Urinary bladder (tissue), 3 donors: ENCODE measurements at regions not wholly inside any gene's neighbourhood (a gene's known extent, or its start where the extent isn't known, plus 50 kb on each side); places are given as distances from the start of the nearest gene placed in this dataset.

Source experiments
- DNase-seq: peaks from one replicate; pipeline ENCODE4 v3.0.0-alpha.2; 2015; ENCODE audit errors: extremely low spot score
- H3K27ac ChIP-seq: one replicate; pipeline ENCODE4 v1.5.1; 2013; ENCODE audit warnings: low read depth, mild to moderate bottlenecking, moderate library complexity
- H3K36me3 ChIP-seq: one replicate; pipeline ENCODE4 v1.6.1; 2013; ENCODE audit warnings: mild to moderate bottlenecking, moderate library complexity; ENCODE audit not compliant: insufficient read depth
- H3K4me1 ChIP-seq: one replicate; pipeline ENCODE4 v1.6.1; 2013; ENCODE audit warnings: mild to moderate bottlenecking, moderate library complexity; ENCODE audit not compliant: insufficient read depth
- H3K4me3 ChIP-seq: one replicate; pipeline ENCODE4 v1.5.1; 2013; ENCODE audit warnings: low read depth, low read length
- WGBS: extraction: QIAGEN DNeasy Blood & Tissue Kit; methylation state at CpG from one replicate; pipeline ENCODE4 v1.1.7; 2013; 5-methylcytosine and 5-hydroxymethylcytosine counted together
- donor health status: healthy with polysubstance abuse.
- donor health status: healthy.

DNA sequence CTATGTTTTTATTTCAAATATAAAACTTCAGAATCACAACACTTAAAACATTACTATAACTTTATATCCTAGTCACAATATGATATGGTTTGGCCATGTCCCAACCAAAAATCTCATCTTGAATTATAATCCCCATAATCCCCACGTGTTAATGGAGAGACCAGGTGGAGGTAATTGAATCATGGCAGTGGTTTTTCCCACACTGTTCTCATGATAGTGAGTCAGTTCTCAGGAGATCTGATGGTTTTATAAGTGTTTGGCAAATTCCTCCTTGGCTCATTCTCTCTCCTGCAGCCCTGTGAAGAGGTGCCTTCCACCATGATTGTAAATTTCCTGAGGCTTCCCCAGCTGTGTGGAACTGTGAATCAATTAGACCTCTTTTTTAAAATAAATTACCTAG is 307.6 kb downstream of the SPRY2 start:
- 69% methylated on average over 1 of the region's 1 CpG for WGBS
- Histone ChIP-seq H3K27ac (no peak overlapping the region), H3K36me3 (no peaks in the 10 kb centered on the region), H3K4me3 (no peak overlapping the region), H3K4me1 (no peaks in the 10 kb centered on the region)
- no peak for DNase-seq

DNA sequence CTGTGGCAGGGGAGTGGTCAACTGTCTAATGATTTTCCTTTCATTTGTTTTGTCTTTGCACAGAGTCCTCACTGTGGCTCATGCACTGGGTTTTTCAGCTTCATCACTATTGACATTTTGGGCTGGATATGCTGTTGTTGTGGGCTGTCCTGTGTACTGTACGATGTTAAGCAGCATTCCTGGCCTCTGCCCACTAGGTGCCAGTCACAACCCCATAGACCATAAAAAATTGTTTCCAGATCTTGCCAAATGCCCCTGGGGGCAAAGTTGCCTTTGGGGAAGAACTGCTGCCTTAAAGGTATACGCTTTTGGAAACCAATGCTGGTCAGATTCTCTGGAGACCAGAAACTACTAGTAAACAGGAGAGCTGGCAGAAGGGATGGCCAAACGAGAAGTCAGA is 310.4 kb downstream of the SPRY2 start:
- Histone ChIP-seq H3K27ac (no peak overlapping the region), H3K36me3 (no peaks in the 10 kb centered on the region), H3K4me3 (no peak overlapping the region), H3K4me1 (no peaks in the 10 kb centered on the region)
- 43% methylated on average over 3 of the region's 3 CpGs for WGBS
- DNase-seq = no peak

DNA sequence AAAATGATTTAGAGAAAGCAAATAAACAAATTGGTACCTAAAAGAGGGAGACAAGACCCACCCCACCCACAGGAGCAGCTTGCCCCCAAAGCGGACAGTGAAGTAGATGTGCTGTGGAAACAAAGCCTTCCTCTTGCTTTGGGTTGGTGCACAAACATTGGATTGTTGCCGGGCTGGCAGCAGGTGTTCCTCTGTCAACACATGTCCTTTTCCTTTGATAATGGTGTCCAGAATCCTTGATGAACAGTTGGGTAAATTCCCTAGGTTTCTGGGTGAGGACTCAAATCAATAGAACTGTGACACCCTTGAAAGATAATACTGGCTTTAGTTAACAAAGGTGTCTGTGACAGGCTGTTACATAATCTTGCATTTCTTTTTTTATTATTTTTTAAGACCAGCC is 311.8 kb downstream of the SPRY2 start:
- no peaks in the 10 kb centered on the region for H3K4me1 ChIP-seq
- no peak for DNase-seq
- no peaks in the 10 kb centered on the region for H3K36me3 ChIP-seq
- 93% methylated on average over 2 of the region's 2 CpGs for WGBS
- H3K4me3 ChIP-seq = no peak overlapping the region
- no peak overlapping the region for H3K27ac ChIP-seq

DNA sequence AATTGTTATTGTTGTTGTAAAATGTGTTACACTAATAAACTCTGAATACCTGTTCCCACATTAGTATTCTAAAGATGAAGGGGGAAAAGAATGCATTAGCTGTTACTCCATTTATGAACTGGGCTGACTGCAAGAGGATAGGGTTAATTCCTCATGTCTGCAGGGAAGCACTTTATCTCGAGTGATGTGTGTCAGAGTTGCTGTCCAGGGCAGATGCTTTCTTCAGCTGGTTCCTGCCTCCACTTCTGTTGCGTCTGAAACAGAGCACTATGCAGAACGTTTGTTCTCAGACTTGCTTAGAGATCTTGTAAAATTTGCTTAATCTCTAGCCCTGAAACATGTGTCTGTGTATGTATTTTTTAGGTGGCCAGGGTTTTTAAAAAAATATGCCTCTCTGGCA is 318.8 kb downstream of the SPRY2 start:
- Histone ChIP-seq H3K4me3 (no peak overlapping the region), H3K27ac (no peak overlapping the region), H3K4me1 (no peaks in the 10 kb centered on the region), H3K36me3 (no peaks in the 10 kb centered on the region)
- DNase-seq = no peak
- WGBS = 37% methylated on average over 3 of the region's 3 CpGs

DNA sequence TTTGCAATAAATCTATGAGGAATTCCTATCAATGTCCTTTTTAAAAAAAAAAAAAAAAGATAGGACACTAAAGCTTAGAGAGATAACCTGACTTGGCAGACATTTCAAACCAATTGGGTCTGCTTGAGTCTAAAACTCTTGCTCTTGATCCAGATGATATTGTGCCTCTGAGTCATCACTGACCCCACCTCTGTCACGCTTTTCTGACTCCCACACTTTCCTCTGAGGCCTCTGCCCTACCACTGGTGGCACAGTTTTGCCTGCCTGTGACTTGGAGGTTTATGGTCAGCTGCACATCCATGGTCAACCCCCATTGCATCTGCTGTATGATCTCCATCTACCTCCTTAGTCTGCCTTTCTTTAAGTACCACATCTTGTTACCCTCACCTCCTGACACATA is 328.7 kb downstream of the SPRY2 start:
- Histone ChIP-seq H3K36me3 (no peaks in the 10 kb centered on the region), H3K27ac (no peak overlapping the region), H3K4me1 (no peaks in the 10 kb centered on the region), H3K4me3 (no peak overlapping the region)
- DNase-seq = no peak
- 39% methylated on average over 1 of the region's 1 CpG for WGBS

DNA sequence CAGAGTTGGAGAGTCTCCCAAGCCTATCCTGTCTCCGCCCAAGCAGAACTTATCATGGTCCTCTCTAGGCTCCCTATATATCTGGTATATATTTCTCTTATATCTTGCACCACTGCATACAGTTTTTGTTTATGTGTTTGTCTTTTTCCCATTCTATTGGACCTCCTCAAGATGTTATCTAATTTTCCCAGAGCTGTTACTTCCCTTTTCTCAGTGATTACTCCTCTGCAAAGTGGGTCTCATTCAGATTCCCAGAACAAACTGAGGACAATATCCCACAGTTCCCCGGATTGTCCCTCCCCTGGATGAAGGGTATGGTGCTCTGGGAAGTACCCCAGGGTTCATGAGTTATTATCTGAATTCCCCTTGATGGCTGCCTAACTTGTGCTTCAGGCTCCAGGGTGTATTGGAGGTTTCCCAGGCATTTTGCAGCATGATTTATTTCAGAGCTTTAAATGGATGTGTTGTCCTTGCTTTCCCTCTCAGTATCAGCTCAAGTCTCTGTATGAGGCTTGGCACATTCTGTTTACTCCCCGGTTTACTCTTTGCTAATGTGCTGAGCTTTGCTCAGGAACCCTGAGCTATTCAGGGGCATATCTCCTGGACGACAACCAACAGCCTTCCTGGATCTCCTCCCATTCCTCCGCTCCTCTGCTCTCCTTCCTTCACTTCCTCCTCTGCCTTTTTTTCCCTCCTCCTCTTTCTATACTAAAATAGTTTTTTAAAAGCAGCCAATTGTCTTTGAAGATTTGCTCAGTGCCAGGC is 329.3 kb downstream of the SPRY2 start:
- no peaks in the 10 kb centered on the region for H3K4me1 ChIP-seq
- no peak overlapping the region for H3K27ac ChIP-seq
- no peaks in the 10 kb centered on the region for H3K36me3 ChIP-seq
- 31% methylated on average over 5 of the region's 5 CpGs for WGBS
- no peak for DNase-seq
- no peak overlapping the region for H3K4me3 ChIP-seq

DNA sequence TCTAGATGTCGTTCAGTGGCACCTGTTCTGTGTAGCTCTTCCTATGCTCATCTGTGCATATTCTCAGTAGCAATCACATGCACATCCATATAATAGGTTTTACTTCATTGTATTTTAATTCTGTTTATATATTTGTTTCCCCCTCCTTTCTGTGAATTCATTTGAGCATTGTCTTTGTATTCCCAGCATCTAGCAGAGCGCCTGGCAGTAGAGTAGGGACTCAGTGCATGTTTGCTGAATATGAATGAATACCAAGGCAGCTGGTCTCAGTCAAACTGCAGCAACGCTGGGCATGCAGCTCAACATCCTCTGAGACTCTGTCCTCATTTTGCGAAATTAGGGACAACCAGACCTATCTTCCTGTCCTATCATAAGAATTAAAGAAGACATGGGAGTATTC is 330.1 kb downstream of the SPRY2 start:
- Histone ChIP-seq H3K4me1 (no peaks in the 10 kb centered on the region), H3K4me3 (no peak overlapping the region), H3K27ac (no peak overlapping the region), H3K36me3 (no peaks in the 10 kb centered on the region)
- no peak for DNase-seq
- 88% methylated on average over 4 of the region's 4 CpGs for WGBS

DNA sequence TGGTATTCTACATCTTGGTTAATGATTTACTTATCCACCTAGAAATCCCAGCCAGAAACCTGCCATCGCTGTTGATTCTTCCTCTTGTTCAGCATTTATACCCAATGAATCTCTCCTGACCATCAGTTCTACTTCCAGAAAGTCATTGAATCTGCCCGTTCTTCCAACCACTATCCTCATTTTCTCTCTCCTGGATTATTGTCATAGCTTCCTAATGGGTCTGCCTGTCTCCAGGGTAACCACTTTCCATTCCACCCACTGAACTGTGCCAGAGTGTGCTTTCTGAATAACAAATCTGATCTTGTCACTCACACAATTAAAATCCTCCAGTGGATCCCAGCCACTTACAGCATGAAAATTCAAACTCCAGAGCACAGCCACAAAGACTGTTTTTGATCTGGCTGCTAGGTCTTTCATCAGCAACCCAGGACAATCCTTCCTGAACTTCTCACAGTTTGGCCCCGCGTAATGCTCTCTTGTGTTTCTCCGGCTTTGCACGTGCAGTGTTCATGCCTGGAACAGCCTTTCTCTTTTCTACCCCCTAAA is 330.6 kb downstream of the SPRY2 start:
- no peaks in the 10 kb centered on the region for H3K36me3 ChIP-seq
- no peak for DNase-seq
- 90% methylated on average over 6 of the region's 6 CpGs for WGBS
- no peaks in the 10 kb centered on the region for H3K4me1 ChIP-seq
- no peak overlapping the region for H3K4me3 ChIP-seq
- H3K27ac ChIP-seq = no peak overlapping the region

DNA sequence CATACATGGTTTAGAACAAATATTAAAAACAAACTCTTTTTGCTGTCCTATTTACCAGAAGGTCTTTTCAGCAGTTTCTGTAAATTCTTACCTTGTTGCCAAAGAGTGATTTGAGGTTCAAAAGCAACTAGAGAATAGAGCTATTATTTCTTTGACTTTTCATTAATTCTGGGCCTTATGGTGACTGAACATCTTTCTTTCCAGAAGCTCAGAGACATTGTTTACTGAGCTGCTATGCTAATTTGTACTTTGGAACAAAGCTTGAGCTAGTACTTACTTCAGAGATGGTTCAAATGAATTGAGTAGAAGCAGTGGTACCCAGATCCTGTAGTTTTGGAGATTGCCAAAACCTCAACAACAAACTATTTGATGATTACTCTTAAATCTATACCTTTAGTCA is 331.2 kb downstream of the SPRY2 start:
- Histone ChIP-seq H3K36me3 (no peaks in the 10 kb centered on the region), H3K4me3 (no peak overlapping the region), H3K27ac (no peak overlapping the region), H3K4me1 (no peaks in the 10 kb centered on the region)
- no peak for DNase-seq

DNA sequence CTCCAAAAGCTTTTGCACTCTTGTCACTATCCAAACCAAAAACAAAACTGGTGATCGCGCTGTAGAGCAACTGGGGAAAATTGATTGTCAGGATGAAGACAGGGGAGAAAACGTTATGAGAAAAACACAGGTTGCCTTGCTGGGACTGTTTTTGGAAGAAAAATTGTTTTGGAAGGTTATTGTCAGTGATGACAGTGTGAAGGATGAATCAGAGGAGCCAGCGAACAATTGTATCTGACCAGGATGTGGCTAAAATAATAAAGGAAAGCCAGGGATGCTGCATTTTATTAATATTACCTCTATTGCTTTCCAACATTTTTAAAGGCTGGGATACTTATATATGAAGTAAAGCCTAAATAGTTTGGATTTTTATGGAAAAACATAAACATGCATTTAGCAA is 334.0 kb downstream of the SPRY2 start:
- H3K4me3 ChIP-seq = no peak overlapping the region
- 92% methylated on average over 4 of the region's 4 CpGs for WGBS

DNA sequence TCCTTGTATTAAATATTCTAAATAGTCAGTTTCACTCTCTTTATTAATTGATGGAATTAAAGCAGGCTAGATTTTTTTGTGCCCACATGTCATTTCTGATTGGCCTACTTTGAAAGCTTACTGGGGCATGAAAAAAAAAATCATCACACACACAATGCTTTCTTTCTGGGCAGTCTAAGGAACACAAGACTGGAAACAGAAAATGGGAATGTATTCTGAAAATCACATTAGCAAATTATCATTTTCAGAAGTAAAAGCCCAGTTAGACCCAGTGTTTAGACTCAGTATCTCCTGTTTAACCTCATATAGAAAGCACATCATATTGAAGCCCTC is 339.4 kb downstream of the SPRY2 start:
- no peak for DNase-seq
- H3K36me3 ChIP-seq = no peaks in the 10 kb centered on the region
- H3K27ac ChIP-seq = no peak overlapping the region
- no peak overlapping the region for H3K4me3 ChIP-seq
- H3K4me1 ChIP-seq = no peaks in the 10 kb centered on the region

More for the DNA sequence above, 334.0 kb downstream of the SPRY2 start:
- no peaks in the 10 kb centered on the region for H3K4me1 ChIP-seq
- no peaks in the 10 kb centered on the region for H3K36me3 ChIP-seq
- DNase-seq = no peak
- H3K27ac ChIP-seq = no peak overlapping the region

DNA sequence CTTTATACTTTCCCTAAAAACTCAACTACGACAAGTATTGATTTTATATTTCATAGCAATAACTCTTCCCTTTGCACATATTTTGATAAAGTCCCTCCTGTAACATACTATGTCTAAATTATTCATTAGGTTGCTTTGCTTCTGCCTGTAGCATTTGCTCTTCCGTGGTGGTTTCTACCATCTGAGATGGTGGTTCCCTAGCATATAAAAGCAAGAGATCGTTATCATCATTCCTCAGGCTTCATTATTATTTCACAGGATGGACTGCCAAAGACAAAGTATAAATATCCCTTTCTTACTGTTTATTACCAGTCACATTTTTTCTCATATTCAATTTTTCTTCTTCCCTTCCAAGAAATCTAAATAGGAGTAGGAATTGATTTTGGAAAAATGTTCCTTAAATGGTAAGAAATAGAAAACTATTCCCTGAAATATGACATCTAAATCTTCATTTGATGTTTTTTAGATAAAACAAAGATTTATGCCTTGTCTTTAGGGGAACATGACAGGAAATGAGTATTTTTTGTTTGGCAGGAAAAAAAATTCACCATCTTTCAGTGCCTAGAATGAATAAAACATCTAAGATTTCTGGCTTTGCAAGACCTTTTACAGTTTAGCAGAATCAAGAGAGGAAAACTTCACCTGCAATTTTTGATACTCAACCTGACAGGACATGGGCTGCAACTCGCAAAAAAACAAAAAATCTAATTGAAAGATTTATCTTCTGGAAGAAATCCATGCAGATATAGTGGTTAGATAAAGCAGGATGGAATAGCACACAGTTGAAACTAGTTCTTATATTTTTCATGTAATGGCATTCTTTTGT is 340.0 kb downstream of the SPRY2 start:
- Histone ChIP-seq H3K27ac (no peak overlapping the region), H3K4me1 (no peaks in the 10 kb centered on the region), H3K4me3 (no peak overlapping the region), H3K36me3 (no peaks in the 10 kb centered on the region)
- 72% methylated on average over 4 of the region's 4 CpGs for WGBS
- no peak for DNase-seq

DNA sequence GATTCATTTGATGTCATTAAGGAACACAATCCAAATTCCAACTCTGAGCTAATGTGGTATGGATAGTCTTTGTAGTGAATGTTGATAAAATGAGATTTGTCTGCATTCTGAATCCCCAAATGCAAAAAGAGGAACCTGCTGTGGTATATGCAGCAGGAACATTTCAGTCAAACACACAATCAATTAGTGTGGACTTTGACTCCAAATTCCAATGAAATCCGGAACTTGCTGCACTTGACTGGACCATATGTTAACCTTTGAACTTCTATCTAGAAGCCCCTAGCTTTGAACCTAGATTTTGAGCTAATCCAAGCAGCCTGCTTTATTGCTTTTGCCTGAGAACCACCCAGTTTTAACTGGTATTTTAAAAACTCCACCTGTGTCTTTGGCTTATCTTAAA is 341.3 kb downstream of the SPRY2 start:
- no peak for DNase-seq
- WGBS = 92% methylated on average over 1 of the region's 1 CpG
- no peak overlapping the region for H3K4me3 ChIP-seq
- no peaks in the 10 kb centered on the region for H3K36me3 ChIP-seq
- H3K27ac ChIP-seq = no peak overlapping the region
- no peaks in the 10 kb centered on the region for H3K4me1 ChIP-seq

DNA sequence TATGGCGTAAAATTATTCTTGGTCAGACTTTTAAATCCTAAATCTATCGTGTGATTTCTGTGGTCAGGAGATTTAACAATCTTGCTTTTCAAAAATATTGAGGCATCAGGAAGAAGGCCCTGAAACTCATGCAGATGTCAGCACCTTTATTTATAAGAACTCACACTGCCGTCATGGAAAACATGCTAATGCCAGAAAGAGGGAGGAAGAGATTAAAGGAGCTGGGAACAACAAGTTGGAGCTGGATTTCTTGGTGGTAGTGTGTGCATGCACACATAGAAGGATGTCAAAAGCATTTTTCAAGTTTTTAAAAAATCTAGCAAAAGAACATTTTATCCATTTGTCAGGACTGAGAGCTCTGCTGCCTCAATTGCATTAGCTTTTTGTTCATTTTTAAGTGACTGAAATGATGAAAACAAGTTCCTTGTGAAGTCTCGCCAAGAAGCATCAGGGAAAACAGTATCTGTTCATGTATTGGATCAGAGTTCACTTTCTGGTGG is 342.5 kb downstream of the SPRY2 start:
- no peaks in the 10 kb centered on the region for H3K4me1 ChIP-seq
- H3K4me3 ChIP-seq = no peak overlapping the region
- WGBS = 76% methylated on average over 4 of the region's 4 CpGs
- no peaks in the 10 kb centered on the region for H3K36me3 ChIP-seq
- no peak for DNase-seq
- no peak overlapping the region for H3K27ac ChIP-seq
